GM18502 (cell line): ENCODE measurements at regions not wholly inside any gene's neighbourhood (a gene's known extent, or its start where the extent isn't known, plus 50 kb on each side); places are given as distances from the start of the nearest gene placed in this dataset.

Source experiments
- ATAC-seq: cut with Tn5 transposase; IDR thresholded peaks from one replicate; pipeline ENCODE4 v1.9.1; 2021; ENCODE audit warnings: mild to moderate bottlenecking; ENCODE audit not compliant: unreplicated experiment, poor library complexity

DNA sequence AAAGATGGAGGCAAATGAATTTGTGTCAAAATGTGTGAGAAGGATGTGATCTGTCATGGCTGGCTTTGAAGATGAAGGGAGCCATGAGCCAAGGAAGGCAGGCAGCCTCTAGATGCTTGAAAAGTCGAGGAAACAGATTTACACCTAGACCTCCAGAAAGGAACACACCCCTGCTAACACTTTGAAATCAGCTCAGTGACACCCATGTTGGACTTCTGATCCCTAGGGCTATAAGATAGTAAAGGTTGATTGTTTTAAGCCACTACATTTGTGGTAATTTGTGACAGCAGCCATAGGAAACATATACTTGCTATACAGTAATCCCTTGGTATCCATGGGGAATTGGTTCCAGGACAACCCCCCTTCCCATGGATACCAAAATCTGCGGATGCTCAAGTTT is 80.5 kb upstream of the DYRK2 start:
- no peak for ATAC-seq

DNA sequence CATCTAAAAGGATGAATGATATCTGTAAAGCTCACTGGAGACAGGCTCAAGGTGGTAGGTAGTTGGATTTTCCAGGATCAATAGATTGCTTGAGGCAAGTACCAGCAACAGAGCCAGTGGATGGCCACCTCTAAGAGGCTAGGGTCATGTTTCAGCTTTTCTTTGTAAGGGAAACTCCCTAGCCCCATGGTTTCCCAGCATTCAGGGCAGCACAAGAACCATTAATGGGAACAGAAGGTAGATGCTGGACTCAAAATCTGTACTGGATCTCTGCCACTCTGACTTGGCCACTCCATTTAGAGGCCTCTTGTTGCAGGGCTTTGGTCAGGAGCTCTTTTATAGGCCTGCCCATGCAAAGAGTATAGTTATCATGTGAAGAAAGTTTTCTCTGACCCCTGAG is 76.1 kb upstream of the DYRK2 start:
- ATAC-seq: no peak

DNA sequence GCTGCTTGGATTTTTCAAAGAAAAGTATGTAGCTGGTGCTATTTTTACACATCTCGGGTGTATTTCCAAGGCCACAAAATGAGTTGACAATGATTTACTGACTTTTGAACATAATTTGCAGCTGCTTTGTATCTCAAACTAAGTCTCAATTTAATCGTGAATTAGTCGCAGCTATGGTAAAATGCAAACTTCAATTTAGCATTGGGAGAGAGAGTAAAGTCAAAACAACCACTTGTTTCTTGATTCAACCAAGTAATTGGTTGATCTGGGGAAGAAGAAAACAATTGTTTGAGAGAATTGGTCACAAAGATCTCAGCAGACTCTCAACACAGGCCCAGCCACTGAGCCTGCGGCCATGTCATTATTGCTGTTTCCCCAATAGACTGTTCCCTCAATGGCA is 75.0 kb upstream of the DYRK2 start:
- no peak for ATAC-seq

DNA sequence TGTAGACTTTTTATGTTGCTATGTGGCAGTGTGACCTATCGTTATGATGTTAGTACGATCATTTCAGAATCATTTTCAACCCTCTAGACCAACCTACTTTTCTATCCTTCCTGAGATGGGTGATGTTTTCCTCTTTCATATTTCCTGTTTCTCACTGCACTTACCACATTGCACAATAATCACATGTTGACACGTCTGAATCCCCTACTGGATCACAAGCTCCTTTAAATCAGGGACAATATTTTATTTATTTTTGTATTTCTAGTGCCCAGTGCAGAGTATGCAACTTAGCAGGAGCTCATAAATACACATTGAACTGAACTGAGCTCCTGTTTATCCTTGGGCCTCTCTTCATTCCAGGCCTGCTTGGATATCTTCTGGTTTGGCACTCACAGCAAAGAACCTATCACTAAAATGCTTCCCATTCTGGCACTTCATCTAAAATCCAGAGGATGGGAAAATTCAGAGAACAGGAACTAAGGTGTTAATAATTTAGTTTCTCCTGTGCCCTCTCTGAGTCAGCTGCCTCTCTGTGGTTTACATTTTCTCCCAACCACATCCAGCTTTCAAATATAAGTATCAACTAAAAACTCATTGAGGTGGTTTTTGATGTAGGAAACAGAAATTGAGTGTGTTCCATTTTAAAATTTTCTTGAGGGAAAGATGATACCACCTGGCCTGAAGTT is 69.4 kb upstream of the DYRK2 start:
- ATAC-seq: no peak

DNA sequence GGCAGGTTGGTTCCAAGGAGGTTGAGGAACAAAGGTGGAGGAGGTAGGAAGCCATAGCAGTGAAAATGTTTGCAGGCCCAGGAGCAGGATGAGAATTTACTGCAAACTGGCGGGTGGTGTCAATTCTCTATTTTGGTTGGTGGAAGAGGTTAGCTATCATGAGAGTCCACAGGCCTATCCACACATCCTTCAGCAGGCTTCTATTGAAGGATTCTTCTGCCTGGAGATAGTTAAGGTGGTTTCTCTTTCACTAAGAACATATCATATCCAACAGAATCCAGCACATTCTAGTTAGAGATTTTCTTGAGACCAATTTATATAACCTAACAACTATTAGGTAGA is 68.9 kb upstream of the DYRK2 start:
- no peak for ATAC-seq

DNA sequence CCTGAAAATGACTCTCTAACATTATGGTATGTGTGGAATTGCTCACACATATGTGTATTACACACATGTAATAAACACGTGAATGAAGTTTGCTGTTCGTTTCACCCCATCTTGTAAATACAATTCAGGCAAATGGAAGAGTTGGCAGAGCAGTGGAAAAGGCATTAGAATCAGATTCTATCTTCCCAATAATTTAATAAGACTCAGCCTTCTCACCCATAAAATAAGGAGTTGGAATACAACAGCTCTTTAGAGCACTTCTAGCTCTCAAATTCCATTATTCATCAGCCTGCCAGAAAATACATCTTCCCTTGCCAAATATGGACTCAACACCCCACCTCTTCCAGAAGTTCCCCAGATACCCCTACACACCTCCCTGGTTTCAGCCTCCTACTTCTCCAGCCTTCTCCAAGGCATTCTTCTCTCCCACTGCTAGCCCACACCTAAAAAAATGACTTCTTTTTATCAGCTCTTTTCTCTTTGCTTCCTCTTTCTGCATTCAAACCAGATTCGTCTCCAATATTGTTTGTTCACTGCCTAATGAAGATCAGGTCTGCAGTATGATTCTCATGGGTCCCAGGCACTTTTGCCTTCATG is 66.2 kb upstream of the DYRK2 start:
- ATAC-seq: no peak

DNA sequence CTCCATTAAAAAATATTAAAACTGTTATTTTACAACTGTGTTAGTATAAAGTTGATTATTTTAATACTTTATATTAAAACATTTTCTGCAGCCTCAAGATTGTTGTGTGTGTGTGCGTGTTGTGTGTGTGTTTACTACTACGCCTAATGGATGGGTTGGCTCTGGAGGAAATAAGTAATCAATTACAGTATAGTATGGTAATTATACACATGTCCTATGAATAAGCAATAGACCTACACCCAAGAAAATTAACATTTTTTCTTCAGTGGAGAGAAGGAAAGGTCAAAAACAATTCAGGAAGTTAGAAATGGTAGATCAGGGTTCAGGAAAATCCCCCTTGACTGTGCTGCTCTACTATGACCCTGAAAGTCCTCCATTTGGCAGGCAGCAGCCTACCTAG is 65.7 kb upstream of the DYRK2 start:
- no peak for ATAC-seq

DNA sequence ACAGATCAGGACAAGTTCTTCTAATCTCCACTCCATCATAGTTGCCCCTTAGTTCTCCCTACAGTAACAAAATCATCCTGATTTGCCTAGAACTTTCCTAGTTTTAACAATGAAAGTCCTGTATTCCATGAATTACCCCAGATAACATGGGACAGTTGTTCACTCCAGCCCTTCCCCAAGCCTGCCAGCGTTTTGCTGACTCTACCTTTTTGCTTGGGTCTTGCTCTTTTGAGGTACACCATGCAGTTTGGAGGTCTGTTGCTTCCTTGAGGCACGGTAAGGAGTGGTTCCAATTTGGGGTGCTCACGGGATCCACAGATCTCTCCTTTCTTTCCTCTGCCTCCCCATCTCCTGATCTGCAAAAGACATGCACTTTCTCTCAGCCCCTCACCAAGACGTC is 61.6 kb upstream of the DYRK2 start:
- no peak for ATAC-seq

DNA sequence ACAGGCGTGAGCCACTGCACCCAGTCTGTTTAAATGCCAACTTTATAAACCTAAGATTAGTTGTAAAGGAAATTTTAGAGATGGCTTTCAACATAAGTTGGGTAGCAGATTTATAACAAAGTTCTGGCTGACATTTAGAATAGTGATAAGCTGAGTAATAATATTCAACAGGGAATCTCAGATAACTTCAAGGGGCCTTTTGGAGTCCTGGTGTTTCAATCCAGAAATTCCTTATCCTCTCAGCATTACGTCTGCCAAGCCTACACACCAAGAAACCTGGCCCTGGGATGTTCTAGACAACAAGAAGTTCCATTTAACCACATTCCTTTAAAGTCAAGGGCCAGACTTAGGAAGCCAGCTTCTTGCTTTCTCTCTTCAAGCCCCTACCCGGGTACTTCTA is 59.5 kb upstream of the DYRK2 start:
- ATAC-seq: no peak

DNA sequence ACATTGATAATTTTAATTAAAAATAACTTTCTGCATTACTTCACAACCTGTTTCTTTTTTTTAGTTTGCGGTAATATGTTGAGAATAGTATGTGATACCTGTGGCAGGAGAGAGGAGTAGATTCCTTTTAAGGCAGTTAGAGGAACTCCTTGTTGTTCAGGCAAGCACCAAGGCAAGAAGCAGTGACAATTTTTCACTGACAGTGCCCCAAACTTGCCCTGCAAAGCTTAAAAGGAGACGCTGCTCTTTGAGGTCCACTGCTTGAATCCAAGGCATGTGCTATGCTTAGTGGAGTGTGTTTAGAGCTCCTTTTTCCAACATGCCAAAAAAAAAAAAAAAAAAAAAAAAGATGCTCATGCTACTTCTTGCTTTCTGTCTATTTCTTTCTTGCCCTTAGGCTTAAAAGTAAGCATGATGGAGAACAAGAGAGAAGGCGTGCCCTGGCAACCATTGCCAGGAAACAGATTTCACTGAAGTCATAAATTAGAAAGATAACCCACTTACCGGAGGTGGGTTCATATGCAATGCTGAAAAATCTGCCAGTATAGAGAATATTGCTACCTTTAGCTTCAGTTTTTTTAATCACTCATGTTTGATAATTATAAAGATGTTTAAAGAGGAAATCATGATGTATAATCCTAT is 58.3 kb upstream of the DYRK2 start:
- ATAC-seq: no peak

DNA sequence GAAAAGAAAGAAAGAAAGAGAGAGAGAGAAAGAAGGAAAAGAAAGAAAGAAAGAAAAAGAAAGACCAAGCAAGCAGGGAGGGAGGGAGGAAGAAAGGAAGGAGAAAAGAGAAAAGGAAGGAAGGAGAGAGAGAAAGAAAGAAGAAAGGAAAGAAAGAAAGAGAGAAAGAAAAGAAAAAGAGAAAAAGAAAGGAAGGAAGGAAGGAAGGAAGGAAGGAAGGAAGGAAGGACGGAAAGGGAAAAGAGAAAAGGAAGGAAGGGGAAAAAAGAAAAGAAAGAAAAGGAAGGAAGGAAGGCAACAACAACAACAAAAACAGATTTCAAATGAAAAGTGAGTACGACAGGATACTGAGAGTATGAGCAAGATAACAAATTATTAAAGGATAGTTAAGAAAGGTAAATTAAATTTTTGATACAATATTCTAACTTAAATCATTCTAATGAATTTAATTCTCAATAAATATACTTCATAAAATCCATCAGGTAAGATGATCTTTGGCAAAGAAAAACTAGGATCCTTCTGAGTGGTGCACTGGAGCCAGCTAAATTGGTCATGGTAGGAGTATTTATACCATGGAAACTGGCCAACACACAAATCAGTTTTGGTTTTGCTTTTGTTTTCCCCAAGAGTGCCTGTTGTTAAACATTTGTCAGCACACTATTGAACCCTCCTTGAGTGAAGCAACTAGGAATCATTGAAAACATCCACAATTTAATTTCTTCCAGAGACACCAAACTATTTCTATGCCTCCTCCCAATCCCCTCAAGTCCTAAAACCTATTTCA is 56.1 kb upstream of the DYRK2 start:
- ATAC-seq: peak; percentile 90

DNA sequence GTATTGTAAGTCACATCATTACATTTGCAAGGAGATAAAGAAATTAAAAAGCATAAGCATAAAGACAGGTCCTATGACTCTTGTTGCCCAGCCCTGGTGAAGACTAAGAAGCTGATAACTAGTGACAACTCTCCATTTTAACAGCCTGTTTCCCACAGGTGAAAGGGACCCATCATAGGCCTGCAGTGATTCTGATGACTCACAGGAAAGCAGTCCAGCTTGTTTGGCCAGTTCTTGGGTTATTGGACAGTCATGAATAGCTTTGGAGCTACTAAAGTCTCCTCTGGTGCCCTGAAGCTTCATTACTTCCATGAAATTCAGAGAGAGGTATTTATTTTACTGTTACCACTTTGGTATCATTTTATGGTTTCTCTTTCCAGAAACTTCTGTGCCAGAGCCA is 55.5 kb upstream of the DYRK2 start:
- ATAC-seq: no peak

DNA sequence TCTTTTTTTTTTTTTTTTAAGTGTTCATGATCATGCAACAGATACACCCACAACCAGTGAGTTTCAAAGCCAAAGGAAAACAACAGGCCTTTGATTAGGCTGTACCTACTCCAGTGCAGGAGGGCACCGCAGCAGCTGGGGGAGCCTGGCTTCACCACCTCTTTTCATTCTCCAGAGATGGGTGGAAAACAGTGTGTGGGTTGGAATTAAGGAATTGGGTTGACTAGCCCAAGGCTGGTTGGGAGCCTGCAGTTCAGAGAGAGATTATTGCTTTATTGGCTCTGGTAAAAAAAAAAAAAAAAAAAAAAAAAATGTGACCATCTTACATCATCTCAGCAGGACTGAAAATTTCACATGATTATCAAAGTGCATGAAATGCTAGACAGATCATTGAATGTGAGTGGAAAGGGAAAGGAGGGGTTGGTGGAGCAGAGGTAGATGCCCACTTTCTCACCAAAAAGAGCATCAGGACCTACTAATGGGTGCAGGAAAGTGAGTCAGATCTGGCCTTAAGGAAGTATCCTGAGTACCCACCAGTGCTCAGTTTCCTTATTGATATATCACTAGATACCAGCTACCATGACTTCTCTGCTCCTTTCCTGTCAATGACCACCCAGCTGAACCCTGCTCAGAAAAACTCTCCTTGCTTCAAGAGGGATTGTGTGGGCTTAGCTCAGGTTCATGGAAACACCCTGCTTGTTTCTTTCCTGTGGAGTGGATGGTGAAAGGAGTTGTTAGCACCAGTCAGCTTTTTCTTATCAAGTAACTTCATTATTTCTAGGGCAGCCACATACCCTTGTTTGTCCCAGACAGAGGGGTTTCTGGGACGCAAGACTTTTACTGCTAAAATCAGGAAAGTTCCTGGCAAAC is 54.8 kb upstream of the DYRK2 start:
- no peak for ATAC-seq

DNA sequence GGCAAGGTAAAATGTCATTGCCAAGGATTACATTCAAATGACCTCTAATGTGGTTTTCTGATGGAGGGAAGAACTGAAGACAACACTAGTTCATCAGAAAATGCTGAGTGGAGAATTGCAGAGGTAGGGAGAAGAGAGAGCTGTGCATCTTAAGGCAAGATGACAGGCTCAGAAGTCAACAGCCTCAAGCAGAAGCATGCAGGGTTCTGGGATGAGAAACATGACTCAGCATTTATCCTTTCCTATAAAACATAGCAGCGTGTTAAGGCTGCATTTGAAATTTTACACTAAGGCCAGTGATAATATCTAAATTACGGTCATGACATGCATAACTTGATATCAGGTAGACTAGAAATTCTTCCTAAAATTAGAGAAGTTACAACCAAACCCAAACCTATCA is 53.7 kb upstream of the DYRK2 start:
- no peak for ATAC-seq

DNA sequence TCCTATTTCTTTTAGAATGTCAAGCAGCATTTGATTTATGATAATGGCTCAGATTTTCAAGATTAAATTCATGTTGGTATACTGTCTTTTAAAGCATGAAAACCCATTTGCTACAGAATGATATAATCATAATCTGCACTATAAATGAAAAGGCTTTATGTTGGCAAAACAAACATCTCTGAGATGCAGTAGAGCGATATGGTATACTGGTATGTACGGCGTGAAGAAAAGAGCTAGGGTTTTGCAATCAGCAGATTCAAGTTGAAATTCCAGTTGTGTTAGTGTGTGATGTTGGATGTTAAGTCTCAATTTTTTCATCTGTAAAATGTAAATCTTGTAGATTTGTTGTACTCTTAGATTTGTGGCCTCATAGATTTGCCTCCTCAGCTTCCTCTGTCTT is 53.2 kb upstream of the DYRK2 start:
- no peak for ATAC-seq

DNA sequence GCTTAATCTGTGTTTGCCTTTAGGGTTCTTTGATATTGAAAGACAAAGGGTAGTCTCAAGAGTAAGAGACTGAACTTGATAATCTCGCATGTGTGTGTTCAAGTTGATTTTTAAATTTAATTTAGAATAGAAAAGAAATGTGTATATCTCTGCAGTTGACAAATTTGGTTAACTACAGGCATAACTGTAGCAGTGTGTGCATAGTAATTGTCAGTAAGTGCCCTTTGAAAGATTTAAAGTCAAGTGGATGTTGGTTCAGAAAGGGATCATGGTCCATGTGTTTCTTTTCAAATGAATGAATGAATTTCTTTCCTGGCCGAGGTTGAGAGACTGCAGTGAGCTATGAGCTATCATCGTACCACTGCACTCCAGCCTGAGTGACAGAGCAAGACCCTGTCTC is 49.9 kb upstream of the DYRK2 start:
- ATAC-seq: no peak
